Keratinocyte (primary cell): ENCODE measurements at regions not wholly inside any gene's neighbourhood (a gene's known extent, or its start where the extent isn't known, plus 50 kb on each side); places are given as distances from the start of the nearest gene placed in this dataset.

ENCODE experiments used
- CTCF ChIP-seq, 3 experiments: IDR thresholded peaks in 1 of 3; conservative IDR thresholded peaks in 1 of 3; optimal IDR thresholded peaks in 1 of 3; 2 replicates in 2 of 3; 3 replicates in 1 of 3; pipeline versions ENCODE3 to v1.5.1; 2011; ENCODE audit warnings: low read length in 3 of 3, mild to moderate bottlenecking in 3 of 3, moderate library complexity in 2 of 3, control low read depth in 1 of 3, inconsistent platforms in 1 of 3; ENCODE audit not compliant: insufficient read depth in 2 of 3; ENCODE audit errors: extremely low read depth in 1 of 3
- EZH2 ChIP-seq: IDR thresholded peaks from one replicate; pipeline ENCODE4 v1.6.1; 2012; ENCODE audit warnings: inconsistent platforms, mild to moderate bottlenecking, low read length, moderate library complexity

GRCh38 chr2:118738524-118739308, 108.7 kb downstream of the EN1 start:
- TF ChIP-seq CTCF (optimal IDR thresholded peaks at IDR 0.05 in 1 of 3, IDR thresholded peaks at IDR 0.05 in 1 of 3, conservative IDR thresholded peaks at IDR 0.05 in 1 of 3; ENCODE audit: extremely low read depth in 1 of 3, insufficient read depth in 2 of 3, low read length in 3 of 3) (no peak), EZH2 (no peak)
